Left colon (tissue), 2 donors: ENCODE measurements at regions not wholly inside any gene's neighbourhood (a gene's known extent, or its start where the extent isn't known, plus 50 kb on each side); places are given as distances from the start of the nearest gene placed in this dataset.

Source experiments
- ATAC-seq: fragments of 200-7000 bp; cut with Tn5 transposase; one replicate; pipeline ENCODE4 v1.9.1; 2020; ENCODE audit warnings: mild to moderate bottlenecking, moderate library complexity
- DNase-seq, 2 donors: peaks; one replicate each; pipeline ENCODE4 v3.0.0-alpha.2; 2020
- intact Hi-C, 2 donors: fragments of 100-400 bp; cut with DNase I in 1 of 2; cut with micrococcal nuclease in 1 of 2; formaldehyde crosslinking; loops; one replicate each; pipeline versions ENCODE4 v1.11.2 to v1.14.0; 2022; cut with DNase I, micrococcal nuclease
- donor health status: DM: no; HTN: no; CAD: no.
- donor health status: DM: yes; HTN: yes; CAD: no.

GRCh38 chr6:109296971-109297372 lies 85.3 kb downstream of the CD164 start:
- DNase-seq = no peak
- peak; percentile 16 for ATAC-seq
- intact Hi-C loops = no loop called here

GRCh38 chr6:109296452-109296851 lies 85.8 kb downstream of the CD164 start:
- DNase-seq (peak; percentile 56 to 74), ATAC-seq (peak; percentile 82)
- intact Hi-C loops = no loop called here

GRCh38 chr6:109295774-109296156 lies 86.5 kb downstream of the CD164 start:
- no peak for DNase-seq
- ATAC-seq = no peak
- intact Hi-C loops = no loop called here

- intact Hi-C loops = no loop called here
- DNase-seq = no peak
- peak; percentile 35 for ATAC-seq
Observed at GRCh38 chr6:109295109-109295773, 87.0 kb downstream of the CD164 start.

- DNase-seq (no peak), ATAC-seq (no peak)
- intact Hi-C loops = no loop called here
Observed at GRCh38 chr6:109292983-109293586, 89.2 kb downstream of the CD164 start.

GRCh38 chr6:109292420-109292819 lies 89.8 kb downstream of the CD164 start:
- ATAC-seq (peak; percentile 21), DNase-seq (peak in 1 of 2 donors; percentile 37)
- intact Hi-C loops = no loop called here

- ATAC-seq = no peak
- intact Hi-C loops = no loop called here
- no peak for DNase-seq
Observed at GRCh38 chr6:109291902-109292301, 90.4 kb downstream of the CD164 start.

- intact Hi-C loops = no loop called here
- ATAC-seq = no peak
Observed at GRCh38 chr6:109290143-109290931, 91.9 kb downstream of the CD164 start.

GRCh38 chr6:109285366-109285765 lies 96.9 kb downstream of the CD164 start:
- no peak for DNase-seq
- peak; percentile 21 for ATAC-seq
- intact Hi-C loops = no loop called here

More at GRCh38 chr6:109290143-109290931, 91.9 kb downstream of the CD164 start:
- DNase-seq = no peak

GRCh38 chr6:109284675-109285074 lies 97.6 kb downstream of the CD164 start:
- intact Hi-C loops = no loop called here
- DNase-seq (no peak), ATAC-seq (no peak)

- ATAC-seq (no peak), DNase-seq (no peak)
- intact Hi-C loops = no loop called here
Observed at GRCh38 chr6:109282756-109283155, 99.5 kb downstream of the CD164 start.

GRCh38 chr6:109279628-109280027 lies 102.6 kb downstream of the CD164 start:
- DNase-seq (no peak), ATAC-seq (no peak)
- intact Hi-C loops = no loop called here

GRCh38 chr6:109271622-109272021 lies 110.6 kb downstream of the CD164 start:
- intact Hi-C loops = no loop called here
- DNase-seq (no peak), ATAC-seq (no peak)

GRCh38 chr6:109269953-109270517 lies 112.2 kb downstream of the CD164 start:
- intact Hi-C loops = no loop called here
- no peak for DNase-seq
- ATAC-seq = no peak

GRCh38 chr6:109269057-109269456 lies 113.2 kb downstream of the CD164 start:
- ATAC-seq (no peak), DNase-seq (no peak)
- intact Hi-C loops = no loop called here

- ATAC-seq = no peak
- DNase-seq = no peak
- intact Hi-C loops = no loop called here
Observed at GRCh38 chr6:109265530-109265929, 116.7 kb downstream of the CD164 start.

GRCh38 chr6:109263873-109264700 lies 118.2 kb downstream of the CD164 start:
- no peak for ATAC-seq

GRCh38 chr6:109262261-109262660 lies 120.0 kb downstream of the CD164 start:
- ATAC-seq (no peak), DNase-seq (no peak)
- intact Hi-C loops = no loop called here

More at GRCh38 chr6:109263873-109264700, 118.2 kb downstream of the CD164 start:
- intact Hi-C loops = no loop called here
- no peak for DNase-seq

- no peak for ATAC-seq
- intact Hi-C loops = no loop called here
- no peak for DNase-seq
Observed at GRCh38 chr6:109261811-109262210, 120.5 kb downstream of the CD164 start.
